Esophagus squamous epithelium (tissue), 5 donors: ENCODE measurements at regions not wholly inside any gene's neighbourhood (a gene's known extent, or its start where the extent isn't known, plus 50 kb on each side); places are given as distances from the start of the nearest gene placed in this dataset.

Source experiments
- DNase-seq: peaks from one replicate; lab custom pipeline; 2025; lab: John Stamatoyannopoulos, UW
- H3K27ac ChIP-seq, 4 donors: fragments of 200-600 bp; sonication (generic); one replicate each; pipeline ENCODE4 v1.5.1; 2016 to 2019; ENCODE audit warnings: mild to moderate bottlenecking in 1 of 4
- H3K27me3 ChIP-seq, 4 donors: fragments of 200-600 bp; sonication (generic); 1 replicate in 3 of 4; 2 replicates in 1 of 4; pipeline versions ENCODE4 v1.5.1 to v1.6.0; 2017 to 2021; ENCODE audit warnings: antibody characterized with exemption in 1 of 4
- H3K36me3 ChIP-seq, 3 donors: fragments of 200-600 bp; sonication (generic); one replicate each; pipeline ENCODE4 v1.5.1; 2016 to 2019
- H3K4me1 ChIP-seq, 3 donors: fragments of 200-600 bp; sonication (generic); one replicate each; pipeline ENCODE4 v1.5.1; 2017 to 2019
- H3K4me3 ChIP-seq, 4 donors: fragments of 200-600 bp; sonication (generic); 1 replicate in 3 of 4; 2 replicates in 1 of 4; pipeline ENCODE4 v1.5.1; 2016 to 2019; ENCODE audit warnings: mild to moderate bottlenecking in 2 of 4, moderate library complexity in 1 of 4
- H3K9me3 ChIP-seq, 3 donors: fragments of 200-600 bp; sonication (generic); one replicate each; pipeline ENCODE4 v1.5.1; 2016 to 2019
- POLR2A ChIP-seq, 4 donors: fragments of 450-650 bp; IDR thresholded peaks; one replicate each; pipeline ENCODE4 v1.6.1; 2017; ENCODE audit warnings: antibody characterized with exemption in 4 of 4, mild to moderate bottlenecking in 4 of 4, moderate library complexity in 3 of 4
- whole genome bisulfite sequencing, 2 donors: methylation state at CpG; one replicate each; pipeline ENCODE4 v1.1.5; 2018; 5-methylcytosine and 5-hydroxymethylcytosine counted together
- intact Hi-C: fragments of 100-400 bp; cut with DNase I; formaldehyde crosslinking; loops from one replicate; pipeline ENCODE4 v1.15.0; 2022
- TF ChIP-seq, protein P1 (sequence below), 6 experiments: fragments of 450-650 bp in 4 of 6; fragments of 200-600 bp in 2 of 6; sonication (generic) in 2 of 6; IDR thresholded peaks; one replicate each; pipeline ENCODE4 v1.5.1; 2016 to 2019; ENCODE audit warnings: antibody characterized with exemption in 6 of 6, mild to moderate bottlenecking in 4 of 6, moderate library complexity in 4 of 6
- donor health status: DM: yes; HTN: yes; CAD: no.

DNA sequence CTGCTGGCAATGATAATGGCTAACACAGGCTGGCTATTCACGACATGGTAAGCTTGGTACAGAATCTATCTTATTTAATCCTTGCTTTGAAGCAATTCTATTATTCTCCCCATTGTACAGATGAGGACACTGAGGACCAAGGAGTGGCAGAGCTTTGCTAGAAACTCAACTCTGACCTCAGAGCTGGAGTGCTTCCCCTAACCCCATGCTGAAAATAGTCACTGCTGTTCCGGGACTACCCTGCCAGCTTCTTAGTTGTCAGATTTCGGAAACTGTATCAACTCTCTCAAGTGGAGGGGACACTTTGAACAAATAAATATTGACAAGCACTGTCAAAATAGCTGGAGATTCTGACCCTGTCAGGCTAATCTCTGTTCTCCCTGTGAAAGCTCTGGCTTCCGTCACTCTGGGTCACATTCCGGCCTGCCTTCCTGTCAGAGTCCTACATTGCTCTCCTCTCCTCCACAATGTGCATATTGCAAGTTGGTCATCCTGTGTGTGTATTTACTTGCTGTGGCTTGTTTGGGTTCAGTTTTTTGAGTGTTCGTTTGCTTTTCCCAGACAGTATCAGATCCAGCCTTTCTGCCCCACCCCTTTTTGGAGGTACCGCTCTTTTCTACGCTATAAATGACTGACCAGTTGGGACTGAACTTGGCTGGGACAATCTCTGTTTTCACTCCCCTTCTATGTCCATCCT lies 134.3 kb upstream of the MAP1B start:
- no peaks in the 10 kb centered on the region for H3K9me3 ChIP-seq
- H3K4me3 ChIP-seq: no peak overlapping the region
- no peaks in the 10 kb centered on the region for H3K36me3 ChIP-seq
- DNase-seq: no peak
- 74 to 77% methylated on average over 8 of the region's 8 CpGs for WGBS, 2 donors
- no peak for TF ChIP-seq POLR2A (IDR thresholded peaks at IDR 0.05)
- TF ChIP-seq, protein P1, sequence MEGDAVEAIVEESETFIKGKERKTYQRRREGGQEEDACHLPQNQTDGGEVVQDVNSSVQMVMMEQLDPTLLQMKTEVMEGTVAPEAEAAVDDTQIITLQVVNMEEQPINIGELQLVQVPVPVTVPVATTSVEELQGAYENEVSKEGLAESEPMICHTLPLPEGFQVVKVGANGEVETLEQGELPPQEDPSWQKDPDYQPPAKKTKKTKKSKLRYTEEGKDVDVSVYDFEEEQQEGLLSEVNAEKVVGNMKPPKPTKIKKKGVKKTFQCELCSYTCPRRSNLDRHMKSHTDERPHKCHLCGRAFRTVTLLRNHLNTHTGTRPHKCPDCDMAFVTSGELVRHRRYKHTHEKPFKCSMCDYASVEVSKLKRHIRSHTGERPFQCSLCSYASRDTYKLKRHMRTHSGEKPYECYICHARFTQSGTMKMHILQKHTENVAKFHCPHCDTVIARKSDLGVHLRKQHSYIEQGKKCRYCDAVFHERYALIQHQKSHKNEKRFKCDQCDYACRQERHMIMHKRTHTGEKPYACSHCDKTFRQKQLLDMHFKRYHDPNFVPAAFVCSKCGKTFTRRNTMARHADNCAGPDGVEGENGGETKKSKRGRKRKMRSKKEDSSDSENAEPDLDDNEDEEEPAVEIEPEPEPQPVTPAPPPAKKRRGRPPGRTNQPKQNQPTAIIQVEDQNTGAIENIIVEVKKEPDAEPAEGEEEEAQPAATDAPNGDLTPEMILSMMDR (IDR thresholded peaks at IDR 0.05): no peak
- intact Hi-C loops: no loop called here
- H3K4me1 ChIP-seq: peaks cover 0 to 15% (median 2%) of the 10 kb centered on the region in 3 donors
- H3K27ac ChIP-seq: peak overlapping the region; percentile 30 to 76 (median 68)
- H3K27me3 ChIP-seq: peaks cover 0 to 5% (median 0%) of the 10 kb centered on the region in 4 donors

DNA sequence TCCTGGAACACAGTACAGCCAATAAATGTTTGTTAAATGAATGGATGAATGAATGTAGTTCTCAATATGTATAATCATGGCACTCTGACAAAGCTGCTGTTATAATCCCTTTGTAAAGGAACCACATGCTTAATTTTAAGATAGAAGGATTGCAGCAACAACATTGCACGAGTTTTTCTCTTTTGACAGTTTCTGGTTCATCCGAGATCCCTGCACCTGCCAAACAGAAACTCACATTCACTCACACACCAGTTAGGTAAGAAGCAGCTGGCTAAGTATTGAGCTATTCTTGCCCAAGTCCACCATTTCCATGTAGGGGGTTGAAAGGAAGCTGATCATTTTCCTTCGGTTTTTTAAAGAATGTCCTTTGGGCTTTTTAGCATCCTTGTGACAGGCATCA lies 133.7 kb upstream of the MAP1B start:
- intact Hi-C loops: no loop called here
- peak overlapping the region; percentile 30 to 76 (median 68) for H3K27ac ChIP-seq
- TF ChIP-seq POLR2A (IDR thresholded peaks at IDR 0.05): no peak
- TF ChIP-seq, protein P1 (IDR thresholded peaks at IDR 0.05): no peak

DNA sequence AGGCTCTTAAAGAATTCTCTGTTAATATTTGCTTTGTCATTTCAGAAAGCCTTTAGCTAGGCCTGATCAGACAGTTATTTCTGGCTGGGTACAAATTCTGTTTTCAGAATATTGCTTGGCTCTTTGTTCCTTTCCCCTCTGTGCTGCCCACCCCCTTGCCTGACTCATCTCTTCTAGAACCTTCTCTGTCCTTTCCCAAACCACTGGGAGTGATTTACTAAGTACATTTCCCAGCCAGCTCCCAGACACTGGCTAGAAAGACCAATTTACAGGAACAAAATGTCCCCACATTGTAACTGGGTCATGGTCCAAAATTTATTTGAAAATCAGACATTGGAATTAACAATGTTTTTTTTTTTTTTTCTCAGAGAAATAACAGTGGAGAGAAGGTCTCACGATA lies 133.1 kb upstream of the MAP1B start:
- peak overlapping the region in 3 of 4 donors; percentile 67 to 76 (median 69) for H3K27ac ChIP-seq
- intact Hi-C loops: no loop called here
- H3K36me3 ChIP-seq: no peaks in the 10 kb centered on the region
- H3K4me1 ChIP-seq: peaks cover 0 to 15% (median 2%) of the 10 kb centered on the region in 3 donors
- peaks cover 0 to 3% (median 0%) of the 10 kb centered on the region in 4 donors for H3K27me3 ChIP-seq
- no peak for DNase-seq
- H3K4me3 ChIP-seq: no peak overlapping the region
- H3K9me3 ChIP-seq: no peaks in the 10 kb centered on the region
- WGBS, 2 donors: 73 to 91% methylated on average over 1 of the region's 1 CpG
- no peak for TF ChIP-seq POLR2A (IDR thresholded peaks at IDR 0.05)
- TF ChIP-seq, protein P1 (IDR thresholded peaks at IDR 0.05): no peak

More for the DNA sequence above, 133.7 kb upstream of the MAP1B start:
- peaks cover 0 to 15% (median 2%) of the 10 kb centered on the region in 3 donors for H3K4me1 ChIP-seq
- H3K36me3 ChIP-seq: no peaks in the 10 kb centered on the region
- WGBS, 2 donors: 44 to 52% methylated on average over 3 of the region's 3 CpGs
- no peak overlapping the region for H3K4me3 ChIP-seq
- peaks cover 0 to 5% (median 0%) of the 10 kb centered on the region in 4 donors for H3K27me3 ChIP-seq
- no peaks in the 10 kb centered on the region for H3K9me3 ChIP-seq
- DNase-seq: no peak

DNA sequence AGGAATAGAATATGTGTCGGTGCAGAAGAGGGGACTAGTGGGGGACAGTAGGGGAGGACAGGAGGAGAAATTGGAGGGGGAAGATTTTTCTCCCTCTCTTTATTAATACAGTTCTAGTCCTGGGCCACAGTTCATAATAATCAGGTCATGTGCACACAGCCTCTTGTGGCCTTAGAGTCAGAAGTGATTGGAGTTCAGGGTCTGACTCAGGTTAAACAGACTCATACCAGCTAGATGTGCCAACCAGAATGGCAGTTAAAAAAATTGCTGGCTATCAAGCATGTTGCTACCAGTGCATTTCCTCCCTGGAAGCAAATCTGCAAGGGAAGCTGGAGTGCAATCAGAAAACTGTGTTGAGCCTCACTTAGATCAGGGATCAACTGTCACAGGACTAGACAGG lies 132.7 kb upstream of the MAP1B start:
- Histone ChIP-seq H3K9me3 (no peaks in the 10 kb centered on the region), H3K27ac (peak overlapping the region in 2 of 4 donors; percentile 29 to 76), H3K4me3 (no peak overlapping the region), H3K36me3 (no peaks in the 10 kb centered on the region), H3K4me1 (peaks cover 0 to 15% (median 2%) of the 10 kb centered on the region in 3 donors), H3K27me3 (no peaks in the 10 kb centered on the region)
- DNase-seq: no peak
- TF ChIP-seq POLR2A (IDR thresholded peaks at IDR 0.05): no peak
- intact Hi-C loops: no loop called here
- WGBS, 2 donors: 83 to 92% methylated on average over 1 of the region's 1 CpG

DNA sequence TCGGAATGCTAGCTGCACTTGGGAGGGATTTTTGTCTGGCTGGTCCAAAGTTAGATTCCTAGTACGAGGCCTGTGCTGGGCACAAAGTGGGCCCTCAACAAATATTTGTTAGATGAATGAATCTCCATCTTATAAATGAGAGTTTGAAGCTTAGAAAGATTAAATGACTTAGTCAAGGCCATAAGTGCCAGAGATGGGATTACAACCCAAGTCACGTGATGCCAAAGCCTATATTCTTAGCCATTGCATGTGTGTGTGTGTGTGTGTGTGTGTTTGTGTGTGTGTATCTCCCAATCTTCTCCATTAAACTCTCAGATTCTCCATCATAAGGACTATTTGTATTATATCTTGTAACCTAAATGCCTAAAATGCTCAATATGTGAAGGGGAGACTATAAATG lies 130.8 kb upstream of the MAP1B start:
- no peak for DNase-seq
- Histone ChIP-seq H3K27me3 (no peaks in the 10 kb centered on the region), H3K9me3 (peaks cover 0 to 2% (median 0%) of the 10 kb centered on the region in 3 donors), H3K36me3 (no peaks in the 10 kb centered on the region), H3K4me3 (no peak overlapping the region), H3K27ac (no peak overlapping the region), H3K4me1 (peaks cover 0 to 15% (median 2%) of the 10 kb centered on the region in 3 donors)
- intact Hi-C loops: no loop called here
- TF ChIP-seq POLR2A (IDR thresholded peaks at IDR 0.05): no peak
- WGBS, 2 donors: 67 to 71% methylated on average over 3 of the region's 3 CpGs

DNA sequence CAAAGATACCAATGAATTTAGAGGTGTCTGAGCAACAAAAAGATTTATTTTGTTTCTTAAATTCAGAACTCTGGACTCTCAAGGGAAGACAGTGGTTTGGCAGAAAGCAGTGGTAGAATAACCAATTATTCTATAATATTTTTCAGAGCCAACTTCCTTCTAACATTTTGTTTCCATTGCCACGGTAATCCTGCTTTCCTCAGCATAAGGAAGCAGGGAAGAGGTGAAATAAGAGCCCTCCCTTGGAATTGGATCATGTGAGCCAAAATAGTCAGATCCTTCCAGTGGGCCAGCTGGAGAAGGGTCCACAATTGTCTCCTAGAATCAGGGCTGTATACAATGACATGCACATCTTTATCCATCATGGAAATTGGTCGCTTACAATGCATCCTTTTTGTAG lies 130.0 kb upstream of the MAP1B start:
- H3K27ac ChIP-seq: no peak overlapping the region
- peaks cover 0 to 15% (median 2%) of the 10 kb centered on the region in 3 donors for H3K4me1 ChIP-seq
- no peak overlapping the region for H3K4me3 ChIP-seq
- intact Hi-C loops: no loop called here
- H3K27me3 ChIP-seq: no peaks in the 10 kb centered on the region
- H3K9me3 ChIP-seq: peaks cover 0 to 11% (median 0%) of the 10 kb centered on the region in 3 donors
- 58 to 59% methylated on average over 2 of the region's 2 CpGs for WGBS, 2 donors
- TF ChIP-seq POLR2A (IDR thresholded peaks at IDR 0.05): no peak
- TF ChIP-seq, protein P1 (IDR thresholded peaks at IDR 0.05): no peak
- no peak for DNase-seq
- no peaks in the 10 kb centered on the region for H3K36me3 ChIP-seq
